Superior temporal gyrus (tissue), 1 donor: ENCODE measurements at regions not wholly inside any gene's neighbourhood (a gene's known extent, or its start where the extent isn't known, plus 50 kb on each side); places are given as distances from the start of the nearest gene placed in this dataset.

Source experiments
- DNase-seq: peaks from one replicate; pipeline ENCODE4 v3.0.0-alpha.2; 2016; ENCODE audit errors: extremely low spot score

DNA sequence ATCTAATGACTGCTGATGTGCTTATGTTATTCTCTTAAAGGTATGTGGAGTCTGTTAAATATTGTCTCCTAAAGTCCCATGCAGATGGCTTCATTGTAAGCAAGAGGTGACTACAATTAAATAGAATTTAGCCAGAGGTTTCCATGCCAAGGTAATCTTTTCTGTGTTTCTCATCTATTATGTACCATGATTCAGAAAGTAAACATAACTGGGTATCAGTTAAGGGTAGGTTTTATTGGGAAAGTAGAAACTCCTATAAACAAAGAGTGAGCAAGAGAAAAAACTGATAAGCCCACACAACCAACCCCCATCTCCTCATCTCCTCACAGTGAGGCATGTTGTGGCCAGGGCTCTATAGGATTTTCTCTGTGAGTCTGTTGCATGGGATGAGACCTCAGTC, 611.7 kb downstream of the SNAPC1 start:
- no peak for DNase-seq

DNA sequence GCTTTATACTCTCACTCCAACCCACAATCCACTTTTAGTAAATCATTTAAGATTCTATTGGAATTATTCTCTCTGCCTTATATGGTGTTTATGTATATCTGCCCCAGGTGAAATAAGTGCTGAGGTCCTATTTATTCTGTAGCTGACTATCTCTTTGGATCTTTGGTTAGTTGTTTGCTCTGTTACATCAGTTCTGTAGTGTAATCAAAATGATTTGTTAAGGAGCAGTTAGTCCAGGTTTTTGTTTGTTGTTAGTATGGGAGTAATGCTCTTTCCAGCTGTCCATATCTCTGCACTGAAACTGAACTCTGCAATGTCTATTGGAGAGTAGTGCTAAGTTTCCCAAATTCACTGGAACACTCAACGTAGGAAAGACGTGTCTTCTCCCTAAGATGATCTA, 615.8 kb downstream of the SNAPC1 start:
- no peak for DNase-seq

DNA sequence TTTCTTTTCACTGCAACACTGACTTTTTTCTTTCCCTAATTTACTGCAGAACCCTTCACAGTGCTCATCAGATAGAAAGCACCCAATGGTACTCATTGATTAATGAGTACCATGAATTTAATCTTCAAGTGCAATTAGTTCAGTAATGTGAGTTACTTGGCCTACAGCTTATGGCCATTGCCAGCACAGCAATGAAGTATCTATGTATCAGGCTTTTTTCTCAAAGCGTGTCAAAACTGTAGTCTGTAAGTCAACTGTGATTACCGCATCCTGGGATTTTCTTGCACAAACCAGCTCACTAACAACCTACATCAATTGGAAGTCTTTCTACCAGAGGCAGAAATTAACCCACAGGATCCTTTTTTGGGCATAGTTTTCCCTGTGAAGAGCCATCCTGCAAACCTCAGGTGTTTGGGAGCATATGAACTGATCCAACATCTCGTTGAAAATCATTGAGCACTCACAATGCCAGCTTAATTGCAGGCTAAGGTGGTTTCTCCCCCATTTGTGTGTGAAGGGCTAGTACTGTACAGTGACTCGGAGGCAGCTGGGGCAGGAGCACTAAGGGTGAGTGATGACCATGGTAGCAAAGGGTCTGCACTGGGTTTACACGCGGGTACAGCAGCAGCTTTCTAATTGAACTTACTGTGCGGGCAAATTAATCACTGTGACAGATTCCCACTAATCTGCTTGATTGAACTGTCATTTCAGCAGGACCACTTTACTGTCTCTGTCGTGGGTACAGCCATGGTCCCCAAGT, 619.3 kb downstream of the SNAPC1 start:
- no peak for DNase-seq

DNA sequence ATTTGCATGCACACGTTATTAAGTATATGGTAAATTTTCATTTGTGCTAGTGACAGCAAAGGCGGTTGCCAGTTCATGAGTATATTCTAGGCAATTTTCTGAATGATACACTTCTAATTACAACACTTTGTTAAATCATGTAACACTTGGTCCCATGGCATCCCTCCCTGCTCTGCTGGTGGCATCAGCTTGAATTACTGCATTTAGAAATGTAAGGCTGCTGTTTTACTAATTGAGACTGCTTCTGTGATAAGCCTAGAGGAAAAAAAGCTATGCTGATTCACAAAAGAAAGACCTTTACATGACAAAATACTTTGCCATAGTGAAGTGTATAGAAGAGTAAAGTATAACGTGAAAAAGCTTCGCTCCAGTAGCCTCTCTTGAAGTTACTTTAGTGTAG, 636.1 kb downstream of the KCNH5 start:
- DNase-seq: no peak

DNA sequence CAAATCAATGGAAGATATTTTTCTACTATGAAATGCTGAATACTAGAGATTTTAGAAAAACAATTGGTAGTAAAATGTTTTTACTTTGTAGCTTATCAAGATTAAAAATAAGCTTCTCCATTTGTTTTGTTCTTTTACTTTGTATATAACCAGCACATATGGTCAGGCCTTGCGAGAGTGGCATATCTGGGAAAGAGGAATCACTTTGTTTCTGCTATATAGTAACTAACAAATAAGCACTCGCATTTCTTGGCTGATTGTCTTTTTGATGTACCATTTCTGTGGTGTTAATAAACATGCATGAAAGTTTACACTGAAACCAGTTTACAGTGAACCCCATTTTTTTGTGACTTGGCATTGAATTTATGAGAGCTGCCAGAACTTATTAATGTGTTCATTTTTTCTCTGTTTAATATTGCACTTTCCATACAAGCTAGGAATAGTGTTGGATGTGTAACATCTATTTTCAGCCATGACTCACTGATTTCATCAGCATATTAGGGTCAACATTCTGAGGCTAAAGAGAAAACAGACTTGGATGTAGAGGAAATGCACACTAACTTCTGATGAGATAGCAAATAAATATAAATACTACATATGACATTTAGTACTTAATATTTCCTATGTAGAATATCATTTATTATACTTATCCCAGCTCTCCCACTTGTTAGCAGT, 635.5 kb downstream of the KCNH5 start:
- DNase-seq: no peak

DNA sequence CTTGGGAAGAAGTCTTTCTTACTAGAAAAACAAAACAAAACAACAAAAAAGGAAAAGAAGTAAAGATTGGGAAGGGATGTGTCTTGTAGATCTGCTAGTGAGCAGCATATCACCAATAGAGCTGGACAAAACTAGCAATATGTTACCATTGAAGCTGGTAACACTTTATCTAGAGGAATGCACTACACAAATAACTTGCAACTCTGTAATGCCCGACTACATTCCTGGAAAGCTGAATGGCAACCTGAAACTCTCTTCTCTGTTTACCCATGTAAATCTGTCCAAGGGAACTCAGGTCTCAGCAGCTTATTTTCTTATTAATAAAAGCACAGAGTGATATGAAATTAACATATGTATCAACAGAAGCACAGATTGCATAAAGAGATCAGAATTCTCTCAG, 624.4 kb downstream of the KCNH5 start:
- no peak for DNase-seq

GRCh38 chr14:62428429-62429203, 616.6 kb downstream of the KCNH5 start:
- no peak for DNase-seq

DNA sequence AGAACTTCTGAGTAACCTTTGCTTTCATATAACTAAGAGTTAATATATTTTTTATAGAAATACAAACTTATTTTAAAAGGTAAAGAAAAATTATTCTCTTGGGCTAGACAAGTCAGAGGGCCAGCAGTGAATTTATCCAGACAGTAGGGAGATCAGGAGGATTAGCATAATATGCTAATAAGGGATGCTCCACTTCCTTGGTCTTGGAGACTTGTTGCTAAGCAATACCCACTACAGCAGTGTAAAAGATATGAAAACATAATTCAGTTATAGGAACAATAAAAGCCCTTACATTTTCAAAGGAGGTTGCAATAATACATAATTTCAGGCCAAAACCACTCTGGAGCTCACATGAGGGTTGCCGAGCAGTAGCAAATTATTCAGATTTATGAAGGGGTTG, 615.6 kb downstream of the KCNH5 start:
- no peak for DNase-seq

- DNase-seq: no peak
Observed at GRCh38 chr14:62431496-62431895, 613.8 kb downstream of the KCNH5 start.

DNA sequence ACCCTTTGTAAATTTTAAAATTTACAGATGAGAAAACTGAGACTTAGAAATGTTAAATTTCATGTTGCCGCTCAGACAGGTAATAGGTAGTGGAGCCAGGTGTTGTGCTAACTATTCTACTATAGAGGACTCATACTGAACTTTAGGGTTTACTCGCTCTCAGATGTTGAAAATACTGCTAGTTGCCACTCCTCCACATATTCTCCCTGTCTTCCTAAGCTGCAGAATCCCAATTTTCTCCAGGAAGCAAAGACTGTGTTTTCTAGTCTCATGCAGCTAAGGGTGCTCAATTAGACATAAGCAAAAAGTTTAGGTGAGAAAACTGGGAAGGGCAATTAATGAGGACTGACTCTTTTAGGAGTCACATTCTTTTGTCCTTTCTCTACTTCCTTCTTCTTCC, 612.3 kb downstream of the KCNH5 start:
- DNase-seq: no peak

DNA sequence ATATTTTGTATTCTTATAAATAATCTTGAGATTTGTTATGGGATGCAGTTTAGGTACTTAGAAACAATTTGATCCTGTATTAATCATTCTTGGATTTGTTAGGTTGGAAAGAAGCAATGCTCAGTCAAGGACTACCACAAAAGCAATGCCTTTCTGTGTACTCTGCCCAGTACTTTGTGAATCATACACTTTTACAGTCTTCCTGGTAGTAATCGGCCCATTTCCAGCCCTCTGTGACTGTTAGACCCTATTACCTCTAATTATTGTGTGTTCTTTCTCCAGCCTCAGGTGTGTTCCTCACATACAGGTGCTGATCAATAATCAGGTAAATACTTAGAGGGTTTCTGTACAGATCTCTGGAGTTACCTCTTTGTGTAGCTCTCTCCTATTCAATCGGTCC, 609.0 kb downstream of the KCNH5 start:
- DNase-seq: no peak

DNA sequence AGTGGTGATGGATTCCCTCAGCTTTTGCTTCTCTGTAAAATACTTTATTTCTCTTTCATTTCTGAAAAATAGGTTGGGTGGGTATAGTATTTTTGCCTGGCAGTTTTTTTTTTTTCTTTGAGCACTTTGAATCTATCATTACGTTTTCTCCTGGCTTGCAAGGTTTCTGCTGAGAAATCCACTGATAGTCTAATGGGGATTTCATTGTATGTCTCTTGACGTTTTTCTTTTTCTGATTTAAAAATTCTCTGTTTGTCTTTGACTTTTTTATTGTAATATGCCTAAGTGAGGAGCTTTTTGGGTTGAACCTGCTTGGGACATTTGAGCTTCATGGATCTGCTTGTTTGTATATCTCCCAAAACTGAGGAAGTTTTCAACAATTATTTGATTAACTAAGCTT, 606.0 kb downstream of the KCNH5 start:
- DNase-seq: no peak

- DNase-seq: no peak
Observed at GRCh38 chr14:62443796-62444195, 601.5 kb downstream of the KCNH5 start.

DNA sequence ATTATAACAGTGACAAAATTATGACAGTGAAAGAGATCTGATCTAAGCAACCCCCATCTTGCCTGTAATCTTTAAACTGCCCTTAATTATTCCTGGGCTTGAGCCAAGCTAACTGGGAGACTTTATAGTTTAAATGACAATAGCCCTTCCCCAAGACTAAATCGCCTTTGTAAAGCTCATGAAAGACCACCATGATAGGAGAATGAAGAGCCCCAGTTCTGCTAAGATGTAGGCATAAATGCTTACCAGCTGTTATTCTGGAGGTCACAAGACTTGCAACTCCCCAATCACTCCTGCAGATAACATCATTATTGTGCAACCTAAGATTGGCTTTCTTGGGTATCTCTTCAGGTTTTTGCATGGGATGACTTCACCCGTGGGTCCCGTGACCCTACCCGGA, 599.7 kb downstream of the KCNH5 start:
- no peak for DNase-seq

- DNase-seq: no peak
Observed at GRCh38 chr14:62451221-62451620, 594.0 kb downstream of the KCNH5 start.

DNA sequence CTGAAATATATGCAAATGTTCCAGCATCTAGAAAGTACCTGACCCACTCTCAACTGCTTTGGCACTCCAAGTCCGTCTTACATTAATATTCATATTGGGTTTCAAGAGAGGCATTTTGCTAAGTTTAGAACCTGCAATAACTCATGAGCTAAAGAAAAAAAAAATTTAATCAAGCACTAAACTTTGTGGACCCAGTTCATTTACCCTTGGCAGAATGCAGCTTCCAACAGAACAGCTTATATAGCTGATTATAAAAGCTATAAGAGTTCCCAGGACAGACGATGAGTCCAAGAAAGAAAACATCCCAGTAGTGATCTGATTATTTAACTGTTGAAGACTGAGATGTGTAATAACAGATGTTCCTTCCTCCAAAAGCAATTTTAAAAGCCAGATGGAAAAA, 592.0 kb downstream of the KCNH5 start:
- DNase-seq: no peak

DNA sequence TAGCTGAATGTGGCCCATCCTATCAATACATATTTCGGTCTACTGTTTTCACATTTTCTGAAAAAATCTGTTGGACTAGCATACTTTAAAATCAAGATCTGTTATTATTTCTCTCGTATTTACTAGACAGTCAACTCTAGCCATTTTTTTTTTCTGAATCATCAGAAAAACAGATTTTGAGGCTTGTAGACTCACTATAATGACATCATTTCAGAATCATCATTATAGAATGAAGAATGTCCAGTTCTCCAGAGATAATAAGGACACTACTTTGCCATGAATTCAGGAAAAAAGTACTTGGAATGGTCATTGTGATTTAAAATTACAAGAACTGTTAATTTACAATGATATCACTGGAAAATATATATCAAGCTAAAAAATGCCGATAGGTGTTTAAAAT, 589.8 kb downstream of the KCNH5 start:
- no peak for DNase-seq

DNA sequence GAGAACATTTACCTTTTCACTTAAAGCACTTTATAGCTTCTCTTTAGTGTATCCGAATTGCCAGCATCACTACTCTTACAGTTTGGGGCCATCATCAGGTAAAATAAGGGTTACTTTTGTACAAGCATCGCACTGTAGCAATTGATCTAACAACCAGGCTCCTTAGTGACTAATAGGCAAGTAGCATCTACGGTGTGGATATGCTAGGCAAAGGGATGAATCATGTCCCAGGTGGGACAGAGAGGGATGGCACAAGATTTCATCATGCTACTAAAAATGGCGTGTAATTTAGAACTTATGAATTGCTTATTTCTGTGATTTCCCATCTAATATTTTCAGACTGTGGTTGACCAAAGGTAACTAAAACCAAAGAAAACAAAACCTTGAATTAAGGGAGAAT, 582.3 kb downstream of the KCNH5 start:
- DNase-seq: no peak

DNA sequence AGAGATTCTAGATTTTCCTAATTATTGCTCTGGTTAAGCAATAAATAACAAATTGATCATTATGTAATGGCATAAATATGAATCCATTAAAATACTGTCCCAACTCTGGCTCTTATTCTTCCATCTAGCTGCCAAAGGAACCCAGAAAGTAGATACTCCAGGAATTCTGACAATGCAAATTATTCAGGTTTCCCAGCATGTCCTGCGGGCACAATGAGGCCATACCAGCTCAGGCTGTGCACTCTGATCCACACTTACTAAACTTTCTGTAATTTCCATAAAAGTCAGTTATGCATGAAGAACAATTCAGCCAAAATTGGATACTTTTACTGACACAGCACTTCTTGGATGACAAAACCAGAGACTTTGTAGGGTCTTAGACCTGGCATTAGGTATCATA, 576.3 kb downstream of the KCNH5 start:
- no peak for DNase-seq

DNA sequence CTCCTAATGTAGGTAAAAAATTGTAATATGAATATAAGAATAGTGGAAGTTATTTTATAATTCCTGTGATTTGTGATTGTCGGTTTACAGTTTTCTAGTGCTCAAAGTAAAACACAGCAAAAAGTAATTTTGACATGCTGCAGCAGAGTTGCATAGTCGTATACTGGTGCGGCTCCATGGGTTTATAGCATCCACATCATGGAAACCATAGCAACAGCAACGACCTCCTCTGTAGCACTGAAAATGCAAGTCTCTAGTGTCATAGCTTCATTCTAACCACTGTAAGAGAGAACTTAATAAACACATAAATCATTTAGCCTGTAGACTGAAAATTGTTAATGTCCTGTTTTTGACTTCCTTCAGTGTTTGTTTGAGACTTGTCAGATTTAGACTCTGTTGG, 574.3 kb downstream of the KCNH5 start:
- no peak for DNase-seq

GRCh38 chr14:62491146-62491545, 554.1 kb downstream of the KCNH5 start:
- no peak for DNase-seq

DNA sequence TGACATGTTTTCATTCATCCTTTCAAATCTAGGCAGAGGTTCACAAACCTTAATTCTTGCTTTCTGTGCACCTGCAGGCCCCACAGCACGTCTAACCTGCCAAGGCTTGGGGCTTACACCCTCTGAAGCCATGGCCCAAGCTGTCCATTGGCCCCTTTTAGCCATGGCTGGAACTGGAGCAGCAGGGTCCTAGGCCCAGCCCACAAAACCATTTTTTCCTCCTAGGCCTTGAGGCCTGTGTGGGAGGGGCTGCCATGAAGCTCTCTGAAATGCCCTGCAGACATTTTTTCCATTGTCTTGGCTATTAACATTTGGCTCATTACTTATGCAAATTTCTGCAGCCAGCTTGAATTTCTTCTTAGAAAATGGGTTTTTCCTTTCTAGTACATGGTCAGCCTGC, 547.5 kb downstream of the KCNH5 start:
- no peak for DNase-seq
